ENCODE measurements at regions not wholly inside any gene's neighbourhood (a gene's known extent, or its start where the extent isn't known, plus 50 kb on each side); places are given as distances from the start of the nearest gene placed in this dataset.

DNA sequence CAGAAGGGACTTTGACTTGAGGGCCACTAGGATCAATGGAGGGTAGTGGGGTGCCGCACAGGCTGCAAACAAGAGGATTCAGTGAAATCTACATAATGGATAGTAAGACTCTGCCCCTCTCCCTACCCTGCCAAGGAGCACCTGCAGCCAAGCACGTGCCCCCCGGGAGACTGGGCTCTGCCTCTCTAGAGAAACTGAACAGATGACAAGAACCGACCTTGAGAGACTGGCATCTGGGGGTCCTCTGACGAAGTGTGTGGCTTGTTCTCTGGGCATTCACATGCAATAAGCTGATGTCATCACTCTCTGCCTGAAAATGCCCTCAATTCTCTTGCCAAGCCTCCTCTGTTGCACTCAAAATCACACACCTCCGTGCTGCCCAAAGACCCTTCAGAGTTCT lies 132.3 kb downstream of the FAM43A start:
- Histone ChIP-seq H3K27ac (ENCODE audit: low read length) (no peak overlapping the region), H3K36me3 (ENCODE audit: control insufficient read depth in 2 of 2, insufficient read depth in 2 of 2, low read length in 2 of 2) (no peaks in the 10 kb centered on the region), H3K27me3 (ENCODE audit: control insufficient read depth in 1 of 2, insufficient read depth in 2 of 2, low read length in 2 of 2) (peaks cover 0 to 2% of the 10 kb centered on the region in 2 donors), H3K9ac (ENCODE audit: low read length in 2 of 2) (no peak overlapping the region), H3K4me3 (ENCODE audit: low read length in 2 of 2) (no peak overlapping the region), H3K9me3 (ENCODE audit: control insufficient read depth in 2 of 2, low read length in 2 of 2) (no peaks in the 10 kb centered on the region), H3K4me1 (ENCODE audit: control insufficient read depth, insufficient read depth, low read length) (no peaks in the 10 kb centered on the region)

DNA sequence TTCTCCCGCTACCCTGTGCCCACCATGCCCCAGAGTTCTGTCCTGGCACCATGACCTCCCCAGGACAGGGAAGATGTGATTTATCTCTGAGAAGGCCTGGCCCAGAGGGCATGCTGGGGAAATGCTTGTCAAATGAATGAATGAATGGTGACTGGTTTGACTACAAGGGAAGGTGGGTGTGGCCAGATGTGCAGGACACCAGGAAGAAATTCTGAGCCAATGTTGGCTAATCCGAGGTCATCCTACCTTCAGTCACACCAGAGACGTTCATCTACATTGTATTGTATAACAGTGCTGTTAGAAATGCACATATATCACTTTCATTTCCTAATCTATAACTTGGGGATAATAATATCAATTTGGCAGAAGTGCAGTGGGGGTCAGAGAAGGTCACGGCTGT lies 138.4 kb downstream of the FAM43A start:
- Histone ChIP-seq H3K36me3 (ENCODE audit: control insufficient read depth in 2 of 2, insufficient read depth in 2 of 2, low read length in 2 of 2) (no peaks in the 10 kb centered on the region), H3K9ac (ENCODE audit: low read length in 2 of 2) (no peak overlapping the region), H3K27me3 (ENCODE audit: control insufficient read depth in 1 of 2, insufficient read depth in 2 of 2, low read length in 2 of 2) (peaks cover 0 to 3% of the 10 kb centered on the region in 2 donors), H3K9me3 (ENCODE audit: control insufficient read depth in 2 of 2, low read length in 2 of 2) (no peaks in the 10 kb centered on the region), H3K4me1 (ENCODE audit: control insufficient read depth, insufficient read depth, low read length) (no peaks in the 10 kb centered on the region), H3K27ac (ENCODE audit: low read length) (no peak overlapping the region), H3K4me3 (ENCODE audit: low read length in 2 of 2) (no peak overlapping the region)

DNA sequence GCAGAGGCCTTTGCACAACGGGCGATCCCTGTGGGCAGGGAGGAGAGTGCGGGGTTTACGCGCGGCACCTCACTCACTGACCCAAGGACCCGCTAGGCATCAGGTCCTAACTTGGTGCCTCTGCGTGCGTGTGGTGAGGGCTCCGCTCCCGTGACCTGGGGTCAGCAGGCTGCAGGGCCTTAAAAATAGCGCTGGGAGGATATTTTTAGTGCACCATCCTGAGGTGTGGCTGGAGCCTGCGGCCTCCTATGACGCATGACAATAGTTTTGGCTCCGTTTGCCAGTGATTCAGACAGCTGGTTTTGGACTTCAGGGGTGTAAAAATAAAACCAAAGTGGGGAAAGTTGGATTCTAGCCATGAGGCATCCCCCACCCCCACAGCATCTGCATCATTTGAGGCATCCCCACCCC lies 139.0 kb downstream of the FAM43A start:
- Histone ChIP-seq H3K9me3 (ENCODE audit: control insufficient read depth in 2 of 2, low read length in 2 of 2) (no peaks in the 10 kb centered on the region), H3K27me3 (ENCODE audit: control insufficient read depth in 1 of 2, insufficient read depth in 2 of 2, low read length in 2 of 2) (peaks cover 0 to 3% of the 10 kb centered on the region in 2 donors), H3K9ac (ENCODE audit: low read length in 2 of 2) (no peak overlapping the region), H3K36me3 (ENCODE audit: control insufficient read depth in 2 of 2, insufficient read depth in 2 of 2, low read length in 2 of 2) (no peaks in the 10 kb centered on the region), H3K4me1 (ENCODE audit: control insufficient read depth, insufficient read depth, low read length) (no peaks in the 10 kb centered on the region), H3K27ac (ENCODE audit: low read length) (no peak overlapping the region), H3K4me3 (ENCODE audit: low read length in 2 of 2) (no peak overlapping the region)

DNA sequence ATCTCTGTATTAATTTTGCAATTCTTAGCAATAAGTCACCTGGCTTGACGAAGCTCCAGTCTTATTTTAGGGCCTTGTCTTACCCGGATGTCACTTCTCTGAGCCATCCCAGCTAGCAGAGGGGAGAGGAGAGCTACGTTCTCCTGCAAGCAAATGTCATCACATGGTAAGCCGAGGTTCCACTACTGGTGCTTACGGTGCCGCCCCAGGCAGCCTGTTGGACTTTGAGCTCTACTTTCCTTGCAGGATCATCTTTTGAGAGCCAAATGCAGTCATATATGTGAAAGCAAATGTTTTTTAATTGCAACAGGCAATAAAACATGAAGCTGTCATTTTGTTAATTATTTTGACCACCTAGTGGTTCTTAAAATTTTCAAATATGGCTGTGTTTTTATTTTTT lies 140.9 kb downstream of the FAM43A start:
- Histone ChIP-seq H3K36me3 (ENCODE audit: control insufficient read depth in 2 of 2, insufficient read depth in 2 of 2, low read length in 2 of 2) (no peaks in the 10 kb centered on the region), H3K9me3 (ENCODE audit: control insufficient read depth in 2 of 2, low read length in 2 of 2) (no peaks in the 10 kb centered on the region), H3K4me3 (ENCODE audit: low read length in 2 of 2) (no peak overlapping the region), H3K4me1 (ENCODE audit: control insufficient read depth, insufficient read depth, low read length) (no peaks in the 10 kb centered on the region), H3K27ac (ENCODE audit: low read length) (no peak overlapping the region), H3K27me3 (ENCODE audit: control insufficient read depth in 1 of 2, insufficient read depth in 2 of 2, low read length in 2 of 2) (peaks cover 0 to 3% of the 10 kb centered on the region in 2 donors), H3K9ac (ENCODE audit: low read length in 2 of 2) (no peak overlapping the region)

DNA sequence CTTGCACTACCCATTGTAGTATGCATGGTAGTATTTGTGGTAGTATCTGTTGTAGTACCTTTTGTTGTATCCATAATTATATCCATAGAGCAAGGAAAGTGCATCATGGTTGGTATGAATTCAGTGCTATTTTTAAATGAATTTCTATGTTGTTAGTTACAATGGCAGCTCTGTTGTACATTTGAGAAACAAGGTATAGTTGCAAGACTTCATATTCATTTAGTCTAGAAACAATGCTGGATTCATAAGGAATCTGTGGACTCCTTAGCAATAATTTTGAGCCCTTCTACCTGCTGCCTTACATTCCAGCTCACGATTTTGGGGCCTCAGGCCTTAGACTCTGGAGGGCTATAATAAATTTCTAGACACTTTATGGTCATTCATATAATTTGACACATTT lies 141.8 kb downstream of the FAM43A start:
- Histone ChIP-seq H3K4me3 (ENCODE audit: low read length in 2 of 2) (no peak overlapping the region), H3K27me3 (ENCODE audit: control insufficient read depth in 1 of 2, insufficient read depth in 2 of 2, low read length in 2 of 2) (peaks cover 0 to 3% of the 10 kb centered on the region in 2 donors), H3K9ac (ENCODE audit: low read length in 2 of 2) (no peak overlapping the region), H3K4me1 (ENCODE audit: control insufficient read depth, insufficient read depth, low read length) (no peaks in the 10 kb centered on the region), H3K27ac (ENCODE audit: low read length) (no peak overlapping the region), H3K9me3 (ENCODE audit: control insufficient read depth in 2 of 2, low read length in 2 of 2) (no peaks in the 10 kb centered on the region), H3K36me3 (ENCODE audit: control insufficient read depth in 2 of 2, insufficient read depth in 2 of 2, low read length in 2 of 2) (no peaks in the 10 kb centered on the region)

DNA sequence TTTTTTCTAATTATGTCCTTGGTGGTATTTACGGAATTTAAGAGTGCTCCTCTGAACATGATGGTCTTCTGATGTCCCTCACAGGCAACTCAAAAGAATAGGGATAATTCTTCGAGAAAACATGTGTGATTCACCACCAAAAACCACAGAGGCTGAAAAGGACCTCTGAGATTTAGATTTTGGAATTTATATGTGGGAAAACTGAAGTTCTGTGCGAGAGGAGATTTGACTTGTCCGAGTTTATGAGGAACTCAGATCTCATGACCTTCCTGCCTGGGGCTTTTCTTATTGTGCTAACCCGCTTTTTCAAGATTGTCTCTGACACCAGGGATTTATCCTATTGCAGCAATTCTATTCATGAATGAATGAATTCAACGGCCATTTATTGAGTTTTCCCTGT lies 142.4 kb downstream of the FAM43A start:
- H3K9ac ChIP-seq (ENCODE audit: low read length in 2 of 2), result no peak overlapping the region
- H3K27me3 ChIP-seq (ENCODE audit: control insufficient read depth in 1 of 2, insufficient read depth in 2 of 2, low read length in 2 of 2), result peaks cover 0 to 3% of the 10 kb centered on the region in 2 donors
- H3K9me3 ChIP-seq (ENCODE audit: control insufficient read depth in 2 of 2, low read length in 2 of 2), result no peaks in the 10 kb centered on the region
- no peak overlapping the region for H3K27ac ChIP-seq (ENCODE audit: low read length)
- no peaks in the 10 kb centered on the region for H3K4me1 ChIP-seq (ENCODE audit: control insufficient read depth, insufficient read depth, low read length)
- no peaks in the 10 kb centered on the region for H3K36me3 ChIP-seq (ENCODE audit: control insufficient read depth in 2 of 2, insufficient read depth in 2 of 2, low read length in 2 of 2)
- no peak overlapping the region for H3K4me3 ChIP-seq (ENCODE audit: low read length in 2 of 2)

DNA sequence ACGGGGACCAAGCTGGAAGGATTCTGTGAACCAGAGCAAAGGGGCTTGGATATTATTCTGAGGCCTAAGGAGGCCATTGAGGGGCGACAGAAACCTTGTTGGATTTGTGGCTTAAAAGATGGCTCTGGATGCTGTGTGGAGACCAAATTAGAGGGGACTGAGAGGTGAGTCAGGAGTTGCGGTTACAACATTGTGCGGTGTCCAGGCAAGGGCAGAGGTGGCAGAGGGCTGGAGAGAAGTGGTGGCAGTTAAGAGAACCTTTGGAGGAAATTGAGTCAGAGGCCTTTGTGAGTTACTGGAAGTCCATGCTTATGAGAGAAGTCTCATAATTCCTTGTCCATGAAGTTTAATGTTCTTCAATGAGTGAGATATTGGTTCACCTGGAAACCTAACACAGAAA lies 143.2 kb downstream of the FAM43A start:
- no peak overlapping the region for H3K27ac ChIP-seq (ENCODE audit: low read length)
- no peak overlapping the region for H3K4me3 ChIP-seq (ENCODE audit: low read length in 2 of 2)
- H3K36me3 ChIP-seq (ENCODE audit: control insufficient read depth in 2 of 2, insufficient read depth in 2 of 2, low read length in 2 of 2), result no peaks in the 10 kb centered on the region
- no peak overlapping the region for H3K9ac ChIP-seq (ENCODE audit: low read length in 2 of 2)
- H3K9me3 ChIP-seq (ENCODE audit: control insufficient read depth in 2 of 2, low read length in 2 of 2), result no peaks in the 10 kb centered on the region
- peaks cover 0 to 3% of the 10 kb centered on the region in 2 donors for H3K27me3 ChIP-seq (ENCODE audit: control insufficient read depth in 1 of 2, insufficient read depth in 2 of 2, low read length in 2 of 2)
- H3K4me1 ChIP-seq (ENCODE audit: control insufficient read depth, insufficient read depth, low read length), result no peaks in the 10 kb centered on the region

DNA sequence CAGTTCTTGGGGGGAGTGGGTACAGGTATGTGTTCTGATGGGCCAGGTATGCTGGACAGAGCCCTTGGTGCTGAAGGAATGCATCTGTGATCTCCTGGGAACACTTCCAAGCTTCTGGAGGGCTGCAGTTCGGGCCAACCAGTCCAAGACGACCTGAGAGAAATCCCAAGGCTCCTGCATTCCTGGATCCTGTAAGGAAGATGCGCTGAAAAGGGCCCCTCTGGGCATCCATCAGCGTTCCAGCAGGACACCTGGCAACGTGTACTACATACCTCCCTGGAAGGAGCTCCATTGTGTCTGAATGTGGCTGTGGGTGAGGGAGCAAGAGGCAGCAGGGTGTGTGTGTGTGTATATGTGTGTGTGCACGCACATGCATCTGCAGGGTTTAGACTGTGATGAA lies 144.7 kb downstream of the FAM43A start:
- Histone ChIP-seq H3K27me3 (ENCODE audit: control insufficient read depth in 1 of 2, insufficient read depth in 2 of 2, low read length in 2 of 2) (peaks cover 0 to 3% of the 10 kb centered on the region in 2 donors), H3K36me3 (ENCODE audit: control insufficient read depth in 2 of 2, insufficient read depth in 2 of 2, low read length in 2 of 2) (no peaks in the 10 kb centered on the region), H3K9ac (ENCODE audit: low read length in 2 of 2) (no peak overlapping the region), H3K9me3 (ENCODE audit: control insufficient read depth in 2 of 2, low read length in 2 of 2) (no peaks in the 10 kb centered on the region), H3K4me3 (ENCODE audit: low read length in 2 of 2) (no peak overlapping the region), H3K4me1 (ENCODE audit: control insufficient read depth, insufficient read depth, low read length) (no peaks in the 10 kb centered on the region), H3K27ac (ENCODE audit: low read length) (no peak overlapping the region)

DNA sequence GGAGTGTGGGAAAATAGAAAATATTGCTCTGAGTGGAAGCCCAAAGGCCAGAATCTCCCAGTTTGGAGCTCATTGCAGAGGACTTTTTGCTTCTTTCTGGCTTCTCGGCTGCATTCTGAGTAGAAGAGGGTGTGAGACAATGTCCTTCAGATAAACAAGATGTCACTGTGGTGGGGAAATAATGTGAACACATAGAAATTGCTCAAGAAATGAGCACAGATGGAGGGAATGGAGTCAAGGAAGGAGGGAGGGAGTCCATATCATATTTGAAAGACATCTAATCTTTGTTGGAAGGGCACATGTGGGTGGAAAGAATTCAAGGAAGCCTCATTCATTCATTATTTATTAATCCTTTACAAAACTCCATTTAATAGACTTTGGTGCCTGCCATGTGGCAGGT lies 145.3 kb downstream of the FAM43A start:
- Histone ChIP-seq H3K4me1 (ENCODE audit: control insufficient read depth, insufficient read depth, low read length) (no peaks in the 10 kb centered on the region), H3K9ac (ENCODE audit: low read length in 2 of 2) (no peak overlapping the region), H3K9me3 (ENCODE audit: control insufficient read depth in 2 of 2, low read length in 2 of 2) (no peaks in the 10 kb centered on the region), H3K27ac (ENCODE audit: low read length) (no peak overlapping the region), H3K4me3 (ENCODE audit: low read length in 2 of 2) (no peak overlapping the region), H3K27me3 (ENCODE audit: control insufficient read depth in 1 of 2, insufficient read depth in 2 of 2, low read length in 2 of 2) (no peaks in the 10 kb centered on the region), H3K36me3 (ENCODE audit: control insufficient read depth in 2 of 2, insufficient read depth in 2 of 2, low read length in 2 of 2) (no peaks in the 10 kb centered on the region)

DNA sequence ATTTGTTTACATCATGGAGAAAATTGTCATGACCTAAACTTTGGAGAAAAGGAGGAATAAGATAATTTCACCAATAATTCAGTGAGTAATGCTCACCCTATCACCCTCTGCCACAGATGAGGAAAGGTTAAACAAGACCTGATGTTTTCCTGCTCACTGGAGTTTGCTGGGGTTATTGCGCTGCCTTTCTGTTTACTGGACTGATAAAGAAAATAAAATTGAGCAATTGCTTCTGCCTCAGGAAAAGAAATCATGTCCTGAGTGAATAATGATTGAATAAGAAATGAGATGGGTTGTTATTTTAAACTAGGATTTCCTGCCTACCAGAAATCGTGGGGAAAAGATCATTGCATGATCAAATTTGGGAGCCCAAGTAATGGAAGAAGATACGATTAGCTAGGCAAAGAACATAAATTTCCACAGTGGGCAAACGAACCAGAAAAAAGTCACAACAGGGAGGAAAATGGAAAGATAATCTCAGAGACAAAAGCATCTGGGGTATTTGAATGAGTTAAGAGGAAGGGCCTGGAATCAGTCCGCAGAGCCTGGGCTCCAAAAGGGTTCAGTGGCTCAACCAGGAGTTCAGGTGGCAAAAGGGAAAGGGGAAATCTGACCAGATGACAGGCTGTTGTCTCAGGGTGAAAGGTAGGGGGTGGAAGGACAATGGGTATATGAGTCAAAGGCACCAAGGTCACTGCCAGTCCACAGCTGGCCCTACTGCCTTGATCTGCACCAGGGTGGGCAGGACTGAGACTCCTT lies 146.8 kb downstream of the FAM43A start:
- no peaks in the 10 kb centered on the region for H3K36me3 ChIP-seq (ENCODE audit: control insufficient read depth in 2 of 2, insufficient read depth in 2 of 2, low read length in 2 of 2)
- no peak overlapping the region for H3K4me3 ChIP-seq (ENCODE audit: low read length in 2 of 2)
- no peaks in the 10 kb centered on the region for H3K9me3 ChIP-seq (ENCODE audit: control insufficient read depth in 2 of 2, low read length in 2 of 2)
- no peaks in the 10 kb centered on the region for H3K4me1 ChIP-seq (ENCODE audit: control insufficient read depth, insufficient read depth, low read length)
- no peak overlapping the region for H3K9ac ChIP-seq (ENCODE audit: low read length in 2 of 2)
- H3K27me3 ChIP-seq (ENCODE audit: control insufficient read depth in 1 of 2, insufficient read depth in 2 of 2, low read length in 2 of 2), result no peaks in the 10 kb centered on the region
- no peak overlapping the region for H3K27ac ChIP-seq (ENCODE audit: low read length)

DNA sequence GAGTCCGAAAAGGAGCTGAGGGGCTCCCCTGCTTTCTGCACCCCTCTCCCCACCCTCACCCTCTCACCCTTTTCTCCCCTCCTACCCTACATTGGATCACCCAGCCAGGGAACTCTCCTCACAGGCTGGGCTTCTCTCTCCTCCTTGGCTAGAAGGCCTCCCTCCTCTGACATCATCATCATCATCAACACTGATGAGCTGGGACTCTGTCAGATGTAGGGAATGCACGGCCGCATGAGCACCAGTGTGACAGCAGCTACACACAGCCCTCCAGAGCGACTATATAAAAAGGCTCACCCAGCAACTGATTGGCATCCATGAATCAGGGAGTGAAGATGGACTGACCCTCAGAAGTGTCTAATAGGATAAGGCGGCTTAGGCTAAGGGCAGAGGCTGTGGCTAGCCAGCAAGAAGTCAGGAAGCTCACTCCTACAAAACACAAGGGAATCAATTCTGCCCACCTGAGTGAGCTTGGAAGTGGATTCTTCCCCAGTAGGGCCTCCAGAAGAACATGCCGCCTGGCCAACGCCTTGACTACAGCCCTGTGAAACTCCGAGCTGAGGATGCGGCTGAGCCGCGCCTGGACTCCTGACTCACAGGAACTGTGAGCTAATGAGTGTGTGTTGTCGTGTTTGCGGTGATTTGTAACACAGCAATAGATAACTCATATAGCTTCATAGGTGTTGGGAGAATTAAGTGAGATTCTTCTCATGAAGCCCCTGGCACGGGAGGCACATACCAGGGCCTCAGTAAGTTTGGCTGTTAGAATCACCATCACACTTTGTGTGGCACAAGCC lies 147.6 kb downstream of the FAM43A start:
- no peak overlapping the region for H3K4me3 ChIP-seq (ENCODE audit: low read length in 2 of 2)
- H3K4me1 ChIP-seq (ENCODE audit: control insufficient read depth, insufficient read depth, low read length), result no peaks in the 10 kb centered on the region
- H3K36me3 ChIP-seq (ENCODE audit: control insufficient read depth in 2 of 2, insufficient read depth in 2 of 2, low read length in 2 of 2), result no peaks in the 10 kb centered on the region
- H3K9ac ChIP-seq (ENCODE audit: low read length in 2 of 2), result no peak overlapping the region
- H3K9me3 ChIP-seq (ENCODE audit: control insufficient read depth in 2 of 2, low read length in 2 of 2), result no peaks in the 10 kb centered on the region
- H3K27ac ChIP-seq (ENCODE audit: low read length), result no peak overlapping the region
- no peaks in the 10 kb centered on the region for H3K27me3 ChIP-seq (ENCODE audit: control insufficient read depth in 1 of 2, insufficient read depth in 2 of 2, low read length in 2 of 2)
